ENCODE measurements at regions not wholly inside any gene's neighbourhood (a gene's known extent, or its start where the extent isn't known, plus 50 kb on each side); places are given as distances from the start of the nearest gene placed in this dataset.

- DNase-seq (ENCODE audit: low read depth, low spot score) (no peak), ATAC-seq (peak; percentile 28)
- intact Hi-C loops (cut with micrococcal nuclease), result loop anchor here (5.0 kb wide), 1 partner anchor 256 kb away; no protein-coding TSS in a partner anchor
- Histone ChIP-seq H3K4me3 (replicated peaks in 1 of 2; ENCODE audit: low read depth in 1 of 2, low read length in 2 of 2) (peak overlapping the region; percentile 61 to 67), H3K27me3 (ENCODE audit: insufficient read depth, low read length) (no peaks in the 10 kb centered on the region), H4K20me1 (ENCODE audit: insufficient read depth) (no peaks in the 10 kb centered on the region), H2AFZ (ENCODE audit: low read depth, low read length, poor library complexity, severe bottlenecking) (peak overlapping the region; percentile 74), H3K9ac (ENCODE audit: low read length) (peak overlapping the region; percentile 70), H3K9me3 (ENCODE audit: control insufficient read depth in 1 of 2, insufficient read depth in 1 of 2, low read depth in 1 of 2, low read length in 2 of 2) (no peaks in the 10 kb centered on the region), H3K27ac (ENCODE audit: low read depth, low read length) (peak overlapping the region; percentile 49), H3K79me2 (ENCODE audit: insufficient read depth, low read length) (no peaks in the 10 kb centered on the region), H3K36me3 (ENCODE audit: control insufficient read depth in 1 of 2, insufficient read depth in 2 of 2, low read length in 2 of 2) (no peaks in the 10 kb centered on the region), H3K4me1 (ENCODE audit: control insufficient read depth in 1 of 2, insufficient read depth in 2 of 2, low read length in 2 of 2) (peaks cover 3 to 66% of the 10 kb centered on the region in 2 experiments; a peak in 3 of 4 replicates), H3K4me2 (ENCODE audit: low read length) (peak overlapping the region; percentile 94), H3K9me2 (ENCODE audit: insufficient read depth) (no peaks in the 10 kb centered on the region)
- ChIA-PET RAD21 (ENCODE audit: low non-redundant PET in 1 of 2, low total read pairs in 2 of 2, uncharacterized antibody in 2 of 2, unreplicated experiment in 2 of 2) (no interaction called here), POLR2A (interaction anchor here (0.9 to 1.4 kb wide), 2 partner anchors 14 to 18 kb away, joined by 3 to 4 read pairs; no protein-coding TSS in a partner anchor), CTCF (no interaction called here)
- TF ChIP-seq REST (IDR thresholded peaks at IDR 0.05; ENCODE audit: low read depth) (no peak), EGR1 (IDR thresholded peaks at IDR 0.05; ENCODE audit: low read depth) (no peak), JUND (IDR thresholded peaks at IDR 0.05) (no peak), TCF7L2 (IDR thresholded peaks at IDR 0.05; ENCODE audit: borderline replicate concordance, extremely low read depth, insufficient read depth, insufficient read length) (no peak), SIN3A (IDR thresholded peaks at IDR 0.05; ENCODE audit: low read depth) (no peak), ATF3 (IDR thresholded peaks at IDR 0.05) (no peak), EZH2 (IDR thresholded peaks at IDR 0.05) (no peak), CTCF (IDR thresholded peaks at IDR 0.05 in 2 of 3, conservative IDR thresholded peaks at IDR 0.05 in 1 of 3; ENCODE audit: borderline replicate concordance in 1 of 3, insufficient read depth in 1 of 3, low read depth in 2 of 3, low read length in 2 of 3) (no peak), CEBPB (IDR thresholded peaks at IDR 0.05; ENCODE audit: low read depth) (no peak), POLR2AphosphoS5 (IDR thresholded peaks at IDR 0.05; ENCODE audit: low read depth, low read length) (no peak), ZNF274 (IDR thresholded peaks at IDR 0.05; ENCODE audit: low read depth, low read length) (no peak), ZBTB33 (IDR thresholded peaks at IDR 0.05; ENCODE audit: extremely low read depth, insufficient replicate concordance, low read length) (no peak), EZH2phosphoT487 (IDR thresholded peaks at IDR 0.05; ENCODE audit: borderline replicate concordance) (no peak), POLR2A (IDR thresholded peaks at IDR 0.05; ENCODE audit: borderline replicate concordance, extremely low read depth, insufficient read depth, insufficient read length) (no peak), FOSL1 (IDR thresholded peaks at IDR 0.05; ENCODE audit: low read depth) (no peak), RAD21 (IDR thresholded peaks at IDR 0.05; ENCODE audit: low read depth) (no peak), YY1 (IDR thresholded peaks at IDR 0.05; ENCODE audit: extremely low read depth, insufficient replicate concordance, low read depth, low read length) (no peak), SP1 (IDR thresholded peaks at IDR 0.05; ENCODE audit: low read depth) (no peak), MAX (IDR thresholded peaks at IDR 0.05) (no peak), ELF1 (IDR thresholded peaks at IDR 0.05; ENCODE audit: borderline replicate concordance, low read depth) (no peak)
- BruUV-seq (replicated peaks), result TSS peak; percentile 82
Observed at GRCh38 chr11:69381681-69382130, 87.8 kb downstream of the MYEOV start.
